Epithelial cell of esophagus (primary cell): ENCODE measurements at regions not wholly inside any gene's neighbourhood (a gene's known extent, or its start where the extent isn't known, plus 50 kb on each side); places are given as distances from the start of the nearest gene placed in this dataset.

Experiments used
- DNase-seq: peaks from one replicate; pipeline ENCODE4 v3.0.0; 2010; ENCODE audit warnings: low read depth
- H3K4me3 ChIP-seq: 2 replicates; pipeline ENCODE4 v1.5.1; 2011; ENCODE audit warnings: mild to moderate bottlenecking, low read length, control low read depth
- TF ChIP-seq, protein P1 (sequence below): IDR thresholded peaks from 2 replicates; pipeline ENCODE4 v1.5.1; 2011; ENCODE audit warnings: low read depth, mild to moderate bottlenecking, low read length, control low read depth, inconsistent platforms; ENCODE audit not compliant: insufficient read depth; ENCODE audit errors: missing control alignments

DNA sequence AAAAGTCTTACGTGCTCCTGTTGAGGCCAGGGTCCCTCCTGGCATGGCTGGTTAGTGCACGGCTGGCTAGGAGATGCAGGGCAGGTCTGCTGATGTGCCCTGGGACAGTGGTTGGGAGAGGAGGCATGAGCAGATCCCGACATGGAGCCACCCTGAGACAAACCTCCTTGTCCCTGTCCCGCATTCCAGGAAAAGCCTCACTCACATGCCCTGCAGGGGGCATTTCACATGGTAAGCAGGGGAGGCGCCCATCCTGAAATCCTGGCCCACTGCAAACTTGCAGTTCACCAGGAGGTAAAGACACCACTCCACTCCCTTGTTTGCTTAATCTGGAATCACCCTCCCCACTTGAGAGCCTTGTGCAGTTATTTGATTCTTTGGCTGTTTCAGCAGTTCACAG is 116.7 kb upstream of the SLC24A3 start:
- no peak overlapping the region for H3K4me3 ChIP-seq
- TF ChIP-seq, protein P1, sequence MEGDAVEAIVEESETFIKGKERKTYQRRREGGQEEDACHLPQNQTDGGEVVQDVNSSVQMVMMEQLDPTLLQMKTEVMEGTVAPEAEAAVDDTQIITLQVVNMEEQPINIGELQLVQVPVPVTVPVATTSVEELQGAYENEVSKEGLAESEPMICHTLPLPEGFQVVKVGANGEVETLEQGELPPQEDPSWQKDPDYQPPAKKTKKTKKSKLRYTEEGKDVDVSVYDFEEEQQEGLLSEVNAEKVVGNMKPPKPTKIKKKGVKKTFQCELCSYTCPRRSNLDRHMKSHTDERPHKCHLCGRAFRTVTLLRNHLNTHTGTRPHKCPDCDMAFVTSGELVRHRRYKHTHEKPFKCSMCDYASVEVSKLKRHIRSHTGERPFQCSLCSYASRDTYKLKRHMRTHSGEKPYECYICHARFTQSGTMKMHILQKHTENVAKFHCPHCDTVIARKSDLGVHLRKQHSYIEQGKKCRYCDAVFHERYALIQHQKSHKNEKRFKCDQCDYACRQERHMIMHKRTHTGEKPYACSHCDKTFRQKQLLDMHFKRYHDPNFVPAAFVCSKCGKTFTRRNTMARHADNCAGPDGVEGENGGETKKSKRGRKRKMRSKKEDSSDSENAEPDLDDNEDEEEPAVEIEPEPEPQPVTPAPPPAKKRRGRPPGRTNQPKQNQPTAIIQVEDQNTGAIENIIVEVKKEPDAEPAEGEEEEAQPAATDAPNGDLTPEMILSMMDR, result no peak
- DNase-seq, result no peak

DNA sequence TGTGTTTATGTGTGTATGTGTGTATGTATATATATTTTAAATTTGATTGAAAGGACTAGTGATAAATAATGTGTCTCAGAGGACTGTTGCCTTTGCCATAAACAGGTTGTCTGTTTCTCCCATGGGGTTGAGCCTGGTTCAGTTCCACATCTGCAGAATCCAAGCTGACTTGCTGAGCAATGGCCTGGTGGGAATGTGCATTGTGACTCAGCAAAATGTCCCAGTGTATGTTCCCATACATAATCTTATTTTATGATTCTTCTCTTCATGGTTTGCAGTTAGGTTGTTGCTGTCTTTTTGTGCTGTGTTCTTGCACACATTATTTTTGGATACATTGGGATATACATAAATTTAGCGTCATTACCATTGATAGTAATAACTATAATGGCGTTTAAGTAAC is 115.6 kb upstream of the SLC24A3 start:
- TF ChIP-seq, protein P1, result no peak
- no peak for DNase-seq
- no peak overlapping the region for H3K4me3 ChIP-seq

DNA sequence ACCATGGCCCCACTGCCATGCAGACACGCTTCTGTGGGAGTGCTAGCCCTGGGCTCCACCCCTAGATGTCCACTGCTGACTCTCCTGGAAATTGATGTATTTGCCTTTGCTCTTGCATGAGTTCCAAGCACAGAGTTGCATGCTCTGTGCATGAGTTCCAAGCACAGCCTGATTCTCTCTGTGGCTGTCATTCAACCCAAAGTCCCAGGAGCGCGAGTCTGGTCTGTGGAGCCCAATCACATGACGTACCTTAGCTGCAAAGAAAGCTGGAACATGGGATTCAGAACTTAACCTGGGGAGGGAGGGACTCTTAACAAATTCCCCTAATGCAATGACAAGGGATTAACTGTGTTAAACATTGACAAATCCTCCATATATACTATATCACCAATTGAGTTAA is 114.3 kb upstream of the SLC24A3 start:
- no peak for DNase-seq
- H3K4me3 ChIP-seq, result no peak overlapping the region
- TF ChIP-seq, protein P1, result no peak

DNA sequence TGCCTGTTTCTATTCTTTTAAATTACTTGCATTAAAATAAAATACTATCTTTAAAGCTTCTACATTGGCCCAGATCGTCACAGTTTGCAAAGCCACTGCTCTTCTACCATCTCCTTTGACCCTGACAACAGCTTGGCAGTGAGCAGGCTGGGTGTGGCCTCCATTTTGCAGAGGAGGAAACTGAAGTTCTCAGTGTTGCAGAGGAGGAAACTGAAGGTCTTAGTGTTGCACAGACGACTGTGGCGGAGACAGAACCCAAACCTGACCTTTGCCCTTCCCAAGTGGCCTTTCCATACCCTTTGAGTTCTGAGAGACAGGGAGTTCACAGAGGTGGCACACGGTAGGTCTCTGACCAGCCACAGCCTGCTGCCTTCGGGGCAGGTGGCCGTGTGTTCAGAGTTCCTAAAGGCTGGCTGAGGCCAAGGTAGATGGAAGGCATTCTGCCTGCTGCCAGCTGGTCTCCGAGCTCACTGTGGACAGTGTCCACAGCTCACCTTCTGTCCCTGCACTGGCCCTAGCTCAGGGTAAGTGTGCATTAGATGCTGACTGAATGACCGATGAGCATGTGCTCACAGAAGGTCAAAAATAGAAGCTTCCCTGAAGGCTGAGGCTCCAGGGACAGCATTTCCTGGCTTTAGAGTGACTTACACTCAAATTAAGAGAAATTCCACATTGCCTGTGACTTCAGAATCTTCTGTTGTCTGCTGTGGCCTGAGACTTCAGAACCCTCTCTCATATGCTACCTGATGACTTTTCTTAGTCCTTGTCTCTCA is 113.5 kb upstream of the SLC24A3 start:
- H3K4me3 ChIP-seq, result no peak overlapping the region
- no peak for DNase-seq
- TF ChIP-seq, protein P1, result no peak

DNA sequence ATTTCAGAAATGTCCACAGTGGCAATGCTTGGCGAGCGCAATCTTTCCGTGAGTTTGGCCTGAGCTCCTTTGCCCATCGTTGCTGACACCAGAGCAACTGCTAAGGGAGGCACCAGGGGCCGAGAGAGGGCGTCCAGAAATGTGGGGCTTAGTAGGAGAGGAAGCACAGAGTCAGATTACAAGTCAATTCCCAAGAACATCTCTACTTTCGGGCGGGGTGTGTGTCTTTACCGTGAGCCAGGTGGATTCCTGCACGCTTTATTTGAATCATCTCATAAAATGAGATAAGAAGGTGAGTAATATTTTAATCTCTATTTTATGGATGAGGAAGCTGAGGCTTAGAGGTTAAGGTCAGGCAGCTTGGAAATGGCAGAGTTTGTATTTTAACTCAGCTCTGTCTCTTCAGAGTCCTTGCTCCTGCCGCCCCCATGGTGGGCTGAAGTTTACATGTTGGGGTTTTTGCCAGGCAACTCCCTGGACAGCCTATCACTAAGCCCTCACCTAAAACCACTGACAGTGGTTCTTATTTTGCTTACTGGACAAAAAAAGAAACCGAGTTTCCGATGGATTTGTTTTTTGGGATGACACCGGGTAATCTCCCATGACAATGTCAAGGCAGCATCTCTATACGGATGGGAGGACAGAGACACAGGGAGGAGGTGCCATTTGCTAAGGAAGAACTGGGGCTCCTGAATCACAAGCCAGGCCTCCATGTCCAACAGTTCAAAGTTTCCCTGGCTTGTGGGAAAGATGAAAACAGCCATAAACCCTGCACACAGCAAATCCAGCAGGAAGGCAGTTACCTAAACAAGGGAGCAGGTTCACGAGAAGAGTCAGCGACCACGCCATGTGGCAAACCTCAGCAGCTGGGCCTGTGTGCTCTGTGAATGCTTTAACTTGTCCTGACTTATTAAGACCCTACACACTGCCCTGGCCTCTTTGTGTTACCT is 112.6 kb upstream of the SLC24A3 start:
- TF ChIP-seq, protein P1, result no peak
- DNase-seq, result no peak
- H3K4me3 ChIP-seq, result no peak overlapping the region

DNA sequence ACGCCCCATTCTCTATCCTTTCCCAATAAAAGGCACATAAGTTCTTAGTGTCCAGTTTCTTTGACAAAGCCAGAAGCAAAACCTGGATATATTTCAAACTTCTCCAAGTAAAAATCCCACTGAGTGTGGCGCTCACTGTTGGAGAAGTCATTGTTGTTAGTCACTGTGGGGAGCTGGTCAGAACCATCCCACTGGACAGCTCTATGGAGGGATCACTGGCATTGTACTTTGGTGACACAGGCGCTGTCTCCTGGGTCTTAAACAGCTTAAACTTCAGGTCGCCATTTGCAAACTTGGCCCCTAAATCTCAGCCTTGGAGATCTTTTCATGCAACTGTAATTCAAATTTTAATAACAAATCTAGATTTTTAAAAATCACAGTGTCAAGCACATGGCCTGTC is 111.5 kb upstream of the SLC24A3 start:
- no peak for DNase-seq
- TF ChIP-seq, protein P1, result no peak

More for the DNA sequence above, 111.5 kb upstream of the SLC24A3 start:
- H3K4me3 ChIP-seq, result no peak overlapping the region
